ENCODE measurements at regions not wholly inside any gene's neighbourhood (a gene's known extent, or its start where the extent isn't known, plus 50 kb on each side); places are given as distances from the start of the nearest gene placed in this dataset.

DNA sequence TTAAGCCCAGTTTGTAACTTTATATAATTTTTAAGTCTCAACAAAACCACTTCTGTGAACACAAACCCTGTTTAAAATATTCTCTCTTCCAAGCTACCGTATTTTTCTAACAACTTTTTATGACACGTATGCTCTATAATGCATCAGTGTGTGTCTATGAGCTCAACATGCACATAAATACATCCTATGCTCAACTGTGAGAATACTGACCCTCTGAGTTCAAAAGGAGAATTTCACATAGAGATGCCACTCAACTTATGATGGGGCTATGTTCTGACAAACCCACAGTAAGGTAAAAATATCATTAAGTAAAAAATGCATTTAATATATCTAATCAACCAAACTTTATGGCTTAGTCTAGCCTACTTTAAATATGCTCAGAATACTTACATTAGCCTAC lies 1139.7 kb upstream of the SPRY2 start:
- ChIA-PET CTCF (no interaction called here), POLR2A (no interaction called here)
- H3K36me3 Mint-ChIP-seq (ENCODE audit: low read depth) = no peaks in the 10 kb centered on the region
- DNase-seq (no peak), ATAC-seq (ENCODE audit: low read depth) (no peak)
- TF ChIP-seq CTCF (IDR thresholded peaks at IDR 0.05) = no peak
- intact Hi-C loops (cut with micrococcal nuclease) = no loop called here
- no peak overlapping the region for H3K4me3 Mint-ChIP-seq
- peaks cover 4% of the 10 kb centered on the region for H3K9me3 Mint-ChIP-seq
- H3K27ac Mint-ChIP-seq = no peak overlapping the region
- H3K27me3 Mint-ChIP-seq = no peaks in the 10 kb centered on the region
- H3K4me1 Mint-ChIP-seq = no peaks in the 10 kb centered on the region

DNA sequence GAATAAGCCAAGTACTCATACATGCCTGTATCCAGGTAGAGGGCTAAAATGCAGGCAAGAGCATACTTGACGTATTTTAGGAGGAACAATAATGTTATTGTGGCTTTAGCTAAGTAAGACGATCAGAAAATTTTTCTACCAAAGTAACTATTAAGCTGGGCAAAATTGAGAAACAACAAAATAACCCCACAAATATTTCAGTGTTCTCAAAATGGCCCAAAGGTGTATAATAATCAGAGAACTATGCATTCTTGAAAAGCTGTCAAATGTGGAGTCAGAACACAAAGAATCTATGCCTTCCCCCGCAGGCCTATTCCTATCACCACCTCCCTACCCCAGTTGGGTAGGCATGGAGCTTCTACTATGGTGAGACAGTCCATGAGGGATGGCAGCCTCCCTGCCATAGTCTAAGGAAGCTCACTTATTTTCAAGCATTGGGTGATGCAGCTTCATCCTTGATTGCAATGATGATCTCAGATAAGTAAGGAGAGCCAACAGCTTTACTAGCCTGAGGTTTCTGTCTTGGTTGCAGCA lies 1132.5 kb upstream of the SPRY2 start:
- no peak for ATAC-seq (ENCODE audit: low read depth)
- TF ChIP-seq CTCF (IDR thresholded peaks at IDR 0.05) = no peak
- Mint-ChIP-seq H3K36me3 (ENCODE audit: low read depth) (no peaks in the 10 kb centered on the region), H3K9me3 (peaks cover 7% of the 10 kb centered on the region), H3K4me1 (no peaks in the 10 kb centered on the region), H3K4me3 (no peak overlapping the region), H3K27me3 (no peaks in the 10 kb centered on the region), H3K27ac (no peak overlapping the region)
- ChIA-PET POLR2A (no interaction called here), CTCF (no interaction called here)
- no peak for DNase-seq
- intact Hi-C loops (cut with micrococcal nuclease) = no loop called here

DNA sequence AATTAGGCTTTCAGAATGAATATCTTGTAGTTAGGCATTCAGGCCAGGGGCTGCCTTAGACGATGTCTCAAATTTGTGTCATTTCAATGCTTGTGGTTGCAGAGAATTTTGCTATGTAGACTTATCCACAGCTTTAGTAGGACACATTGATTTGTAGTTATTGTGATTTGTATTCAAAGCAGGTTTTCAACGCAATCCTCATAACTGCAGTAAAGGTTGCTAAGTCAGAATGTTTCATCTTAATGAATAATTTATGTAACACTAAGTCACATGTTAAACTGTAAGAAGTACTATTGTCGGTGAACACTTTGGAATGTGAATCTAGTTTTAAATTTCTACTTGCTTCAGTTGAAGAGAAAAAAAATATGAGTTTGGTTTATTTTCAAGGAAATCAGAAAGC lies 1117.2 kb upstream of the SPRY2 start:
- Mint-ChIP-seq H3K9me3 (peaks cover 5% of the 10 kb centered on the region), H3K27me3 (no peaks in the 10 kb centered on the region), H3K27ac (no peak overlapping the region), H3K4me1 (no peaks in the 10 kb centered on the region), H3K36me3 (ENCODE audit: low read depth) (no peaks in the 10 kb centered on the region), H3K4me3 (no peak overlapping the region)
- no peak for DNase-seq
- CTCF ChIA-PET = no interaction called here
- intact Hi-C loops (cut with micrococcal nuclease) = no loop called here
- TF ChIP-seq CTCF (IDR thresholded peaks at IDR 0.05) = no peak
- POLR2A ChIA-PET = no interaction called here
- ATAC-seq (ENCODE audit: low read depth) = no peak

DNA sequence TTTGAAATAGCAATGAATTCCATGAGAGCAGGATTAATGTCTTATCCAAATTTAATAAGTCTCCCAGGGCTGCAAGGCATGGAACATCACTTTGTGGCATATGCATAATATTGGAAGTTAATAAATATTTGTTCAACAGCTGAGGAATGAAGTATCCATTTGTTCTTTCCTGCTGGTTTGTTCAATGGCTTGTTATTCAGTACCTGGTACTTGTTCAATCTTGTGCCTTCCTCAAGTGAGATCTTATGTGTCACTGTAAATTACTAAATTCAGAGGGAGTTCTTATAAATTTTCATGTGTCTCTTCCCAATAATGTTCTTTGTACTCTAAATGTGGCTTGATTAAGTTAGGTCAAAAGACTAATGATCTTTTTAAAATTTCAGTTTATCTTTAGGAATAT lies 1105.5 kb upstream of the SPRY2 start:
- TF ChIP-seq CTCF (IDR thresholded peaks at IDR 0.05) = no peak
- H3K4me1 Mint-ChIP-seq = no peaks in the 10 kb centered on the region
- H3K9me3 Mint-ChIP-seq = peaks cover 4% of the 10 kb centered on the region

DNA sequence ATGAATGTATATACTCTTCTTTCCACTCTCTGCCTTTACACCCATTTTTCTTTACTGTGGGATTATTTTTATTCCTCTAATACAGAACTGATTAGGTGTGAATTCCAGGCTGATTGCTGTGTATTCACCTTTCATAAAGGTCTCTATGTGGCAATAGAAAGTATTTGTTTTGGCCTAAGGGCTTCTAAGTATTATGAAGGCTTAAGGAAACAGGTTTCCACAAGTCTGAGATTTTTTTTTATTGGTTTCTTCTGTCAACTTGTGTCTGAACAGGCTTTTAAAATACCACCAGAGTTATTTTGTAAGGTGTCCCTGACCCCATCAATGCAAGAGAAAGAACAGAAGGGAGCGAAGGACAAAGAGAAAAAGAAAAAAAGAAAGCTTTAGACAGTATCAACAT lies 1102.0 kb upstream of the SPRY2 start:
- no peak for TF ChIP-seq CTCF (IDR thresholded peaks at IDR 0.05)
- no peaks in the 10 kb centered on the region for H3K36me3 Mint-ChIP-seq (ENCODE audit: low read depth)
- intact Hi-C loops (cut with micrococcal nuclease) = no loop called here
- ChIA-PET CTCF (no interaction called here), POLR2A (no interaction called here)
- peaks cover 4% of the 10 kb centered on the region for H3K9me3 Mint-ChIP-seq
- DNase-seq = no peak
- no peaks in the 10 kb centered on the region for H3K4me1 Mint-ChIP-seq
- no peak overlapping the region for H3K4me3 Mint-ChIP-seq
- no peak for ATAC-seq (ENCODE audit: low read depth)
- no peak overlapping the region for H3K27ac Mint-ChIP-seq
- no peaks in the 10 kb centered on the region for H3K27me3 Mint-ChIP-seq

More for the DNA sequence above, 1105.5 kb upstream of the SPRY2 start:
- DNase-seq (no peak), ATAC-seq (ENCODE audit: low read depth) (no peak)
- no peak overlapping the region for H3K4me3 Mint-ChIP-seq
- H3K27ac Mint-ChIP-seq = no peak overlapping the region
- CTCF ChIA-PET = no interaction called here
- H3K36me3 Mint-ChIP-seq (ENCODE audit: low read depth) = no peaks in the 10 kb centered on the region
- intact Hi-C loops (cut with micrococcal nuclease) = no loop called here
- POLR2A ChIA-PET = no interaction called here
- no peaks in the 10 kb centered on the region for H3K27me3 Mint-ChIP-seq
